Cerebellar cortex (tissue), 1 donor: ENCODE measurements at regions not wholly inside any gene's neighbourhood (a gene's known extent, or its start where the extent isn't known, plus 50 kb on each side); places are given as distances from the start of the nearest gene placed in this dataset.
A peak's percentile ranks its signal among the peaks of the same experiment; 100 is the strongest.
"Not testable (repeated sequence)": the region's sequence is repeated elsewhere in the genome, so short reads cannot be mapped to it uniquely, and the experiment has no call there.

Source experiments
- DNase-seq: peaks from one replicate; pipeline ENCODE4 v3.0.0-alpha.2; 2015; ENCODE audit warnings: low spot score

- no peak for DNase-seq
These were observed 146.4 kb upstream of the GALNT2 start for GRCh38 chr1:229920683-229921082.

- no peak for DNase-seq
These were observed 144.8 kb upstream of the GALNT2 start for GRCh38 chr1:229922249-229922648.

GRCh38 chr1:229924639-229925038 lies 142.4 kb upstream of the GALNT2 start:
- DNase-seq: no peak

- DNase-seq: no peak
These were observed 138.3 kb upstream of the GALNT2 start for GRCh38 chr1:229928767-229929166.

- not testable (repeated sequence) for DNase-seq
These were observed 135.3 kb upstream of the GALNT2 start for GRCh38 chr1:229931751-229932150.

- DNase-seq: not testable (repeated sequence)
These were observed 131.9 kb upstream of the GALNT2 start for GRCh38 chr1:229935157-229935556.

GRCh38 chr1:229938551-229938950 lies 128.5 kb upstream of the GALNT2 start:
- DNase-seq: no peak

GRCh38 chr1:229940684-229941083 lies 126.4 kb upstream of the GALNT2 start:
- no peak for DNase-seq

- DNase-seq: no peak
These were observed 125.9 kb upstream of the GALNT2 start for GRCh38 chr1:229941160-229941559.

GRCh38 chr1:229941831-229942230 lies 125.2 kb upstream of the GALNT2 start:
- peak; percentile 5 for DNase-seq

- peak; percentile 60 for DNase-seq
These were observed 124.5 kb upstream of the GALNT2 start for GRCh38 chr1:229942501-229942900.

GRCh38 chr1:229943148-229943714 lies 123.8 kb upstream of the GALNT2 start:
- DNase-seq: no peak

- DNase-seq: no peak
These were observed 122.9 kb upstream of the GALNT2 start for GRCh38 chr1:229943988-229944743.

- DNase-seq: no peak
These were observed 121.2 kb upstream of the GALNT2 start for GRCh38 chr1:229945795-229946194.

GRCh38 chr1:229947968-229948367 lies 119.1 kb upstream of the GALNT2 start:
- DNase-seq: no peak

GRCh38 chr1:229948438-229948837 lies 118.6 kb upstream of the GALNT2 start:
- DNase-seq: no peak

GRCh38 chr1:229949500-229949899 lies 117.5 kb upstream of the GALNT2 start:
- DNase-seq: no peak

GRCh38 chr1:229950020-229950419 lies 117.0 kb upstream of the GALNT2 start:
- no peak for DNase-seq

- DNase-seq: no peak
These were observed 116.1 kb upstream of the GALNT2 start for GRCh38 chr1:229950908-229951307.

GRCh38 chr1:229951856-229952534 lies 115.0 kb upstream of the GALNT2 start:
- no peak for DNase-seq

- DNase-seq: no peak
These were observed 114.1 kb upstream of the GALNT2 start for GRCh38 chr1:229952670-229953520.

GRCh38 chr1:229953736-229954326 lies 113.2 kb upstream of the GALNT2 start:
- no peak for DNase-seq
